Muscle of leg (tissue), 3 donors: ENCODE measurements at regions not wholly inside any gene's neighbourhood (a gene's known extent, or its start where the extent isn't known, plus 50 kb on each side); places are given as distances from the start of the nearest gene placed in this dataset.
"Not testable (repeated sequence)": the region's sequence is repeated elsewhere in the genome, so short reads cannot be mapped to it uniquely, and the experiment has no call there.

Source experiments
- DNase-seq: peaks from one replicate; pipeline ENCODE4 v3.0.0; 2013
- H3K27ac ChIP-seq: one replicate; pipeline ENCODE4 v1.5.1; 2013; ENCODE audit warnings: mild to moderate bottlenecking, low read length, control low read depth
- H3K27me3 ChIP-seq: one replicate; pipeline ENCODE4 v1.6.1; 2013; ENCODE audit warnings: low read length; ENCODE audit not compliant: control insufficient read depth, insufficient read depth
- H3K36me3 ChIP-seq: one replicate; pipeline ENCODE4 v1.6.1; 2013; ENCODE audit warnings: low read length; ENCODE audit not compliant: control insufficient read depth, insufficient read depth
- H3K4me1 ChIP-seq: one replicate; pipeline ENCODE4 v1.6.1; 2013; ENCODE audit warnings: low read length; ENCODE audit not compliant: control insufficient read depth, insufficient read depth
- H3K4me3 ChIP-seq: one replicate; pipeline ENCODE4 v1.5.1; 2013; ENCODE audit warnings: low read length, control low read depth
- H3K9me3 ChIP-seq: replicated peaks from 2 replicates; pipeline ENCODE4 v1.6.1; 2013; ENCODE audit warnings: low read depth, low read length; ENCODE audit not compliant: control insufficient read depth
- WGBS: methylation state at CpG from one replicate; pipeline ENCODE4 v1.1.5; 2013; ENCODE audit warnings: missing lambda C conversion rate; ENCODE audit not compliant: insufficient coverage; 5-methylcytosine and 5-hydroxymethylcytosine counted together

GRCh38 chr5:29485333-29485732, 1708.2 kb upstream of the CDH6 start:
- H3K27me3 ChIP-seq = no peaks in the 10 kb centered on the region
- H3K27ac ChIP-seq = no peak overlapping the region
- WGBS = no CpG with 5 or more reads among the region's 3 CpGs
- H3K4me3 ChIP-seq = no peak overlapping the region
- no peaks in the 10 kb centered on the region for H3K4me1 ChIP-seq
- H3K9me3 ChIP-seq = peaks cover 2% of the 10 kb centered on the region
- no peaks in the 10 kb centered on the region for H3K36me3 ChIP-seq
- no peak for DNase-seq

DNA sequence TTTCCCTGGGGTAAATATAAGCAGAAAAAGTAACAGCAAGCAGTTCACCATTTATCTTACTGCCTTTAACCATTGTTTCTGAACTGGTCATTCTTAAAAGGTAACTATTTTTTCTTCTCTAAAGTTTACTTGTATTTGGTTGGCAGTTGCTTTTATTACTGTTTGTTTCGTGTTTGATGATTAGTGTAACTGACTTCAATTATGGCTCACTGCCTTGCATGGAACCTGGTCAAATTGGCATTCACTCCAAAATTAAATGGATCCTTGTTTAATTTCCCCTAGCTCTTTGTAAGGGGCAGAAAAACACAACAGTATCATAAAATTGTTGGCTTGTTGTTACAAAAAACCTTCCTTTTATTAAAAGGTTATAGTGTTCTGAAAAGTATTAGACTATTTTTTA, 1723.9 kb upstream of the CDH6 start:
- H3K27ac ChIP-seq = no peak overlapping the region
- no CpG with 5 or more reads among the region's 1 CpG for WGBS
- H3K4me3 ChIP-seq = no peak overlapping the region
- H3K27me3 ChIP-seq = no peaks in the 10 kb centered on the region
- DNase-seq = peak; percentile 3
- no peaks in the 10 kb centered on the region for H3K36me3 ChIP-seq
- H3K9me3 ChIP-seq = no peaks in the 10 kb centered on the region
- no peaks in the 10 kb centered on the region for H3K4me1 ChIP-seq

DNA sequence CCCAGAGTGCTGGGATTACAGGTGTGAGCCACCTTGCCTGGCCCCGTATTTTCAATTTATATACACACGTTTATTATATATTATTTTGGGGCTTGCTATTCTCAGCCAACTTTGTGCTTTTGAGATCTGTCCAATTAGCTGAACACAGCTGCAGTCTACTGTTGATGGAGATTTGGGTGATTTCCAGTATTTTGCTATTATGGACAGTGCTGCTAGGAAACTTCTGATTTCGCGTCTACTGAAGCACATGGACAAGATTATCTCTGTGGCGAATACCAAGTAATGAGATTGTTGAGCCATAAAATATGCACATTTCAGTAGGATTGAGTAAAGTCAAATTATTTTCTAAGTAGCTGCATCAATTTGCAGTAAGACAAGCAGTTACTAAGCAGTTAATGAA, 1731.2 kb upstream of the CDH6 start:
- Histone ChIP-seq H3K4me1 (no peaks in the 10 kb centered on the region), H3K27ac (no peak overlapping the region), H3K9me3 (no peaks in the 10 kb centered on the region), H3K36me3 (no peaks in the 10 kb centered on the region), H3K27me3 (no peaks in the 10 kb centered on the region), H3K4me3 (no peak overlapping the region)
- DNase-seq = peak; percentile 90
- 40% methylated on average over 2 of the region's 5 CpGs for WGBS

GRCh38 chr5:29460971-29461559, 1732.4 kb upstream of the CDH6 start:
- WGBS = 64% methylated on average over 2 of the region's 4 CpGs
- Histone ChIP-seq H3K9me3 (no peaks in the 10 kb centered on the region), H3K4me3 (no peak overlapping the region), H3K4me1 (no peaks in the 10 kb centered on the region), H3K27ac (no peak overlapping the region), H3K36me3 (no peaks in the 10 kb centered on the region), H3K27me3 (no peaks in the 10 kb centered on the region)
- DNase-seq = no peak

DNA sequence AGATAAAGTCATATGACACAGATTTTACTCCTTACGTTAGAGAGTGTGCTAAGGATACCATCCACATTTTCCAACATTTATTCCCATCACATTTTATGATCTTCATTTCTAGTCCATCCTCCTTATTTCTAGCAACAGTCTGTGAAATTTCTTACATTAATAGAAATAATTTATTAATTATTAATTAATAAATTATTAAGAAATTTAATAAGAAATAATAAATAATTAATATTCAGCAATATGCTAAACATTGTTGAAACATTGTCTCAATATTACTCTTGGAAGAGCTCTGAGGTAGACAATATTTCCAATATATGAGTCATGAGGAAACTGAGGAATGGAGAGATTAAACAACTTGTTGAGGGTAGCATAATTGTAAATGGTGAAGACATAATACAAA, 1742.5 kb upstream of the CDH6 start:
- not testable (repeated sequence) for H3K9me3 ChIP-seq, H3K4me3 ChIP-seq, H3K4me1 ChIP-seq, DNase-seq, H3K27ac ChIP-seq, H3K36me3 ChIP-seq, H3K27me3 ChIP-seq
- WGBS = no CpG with 5 or more reads among the region's 1 CpG

DNA sequence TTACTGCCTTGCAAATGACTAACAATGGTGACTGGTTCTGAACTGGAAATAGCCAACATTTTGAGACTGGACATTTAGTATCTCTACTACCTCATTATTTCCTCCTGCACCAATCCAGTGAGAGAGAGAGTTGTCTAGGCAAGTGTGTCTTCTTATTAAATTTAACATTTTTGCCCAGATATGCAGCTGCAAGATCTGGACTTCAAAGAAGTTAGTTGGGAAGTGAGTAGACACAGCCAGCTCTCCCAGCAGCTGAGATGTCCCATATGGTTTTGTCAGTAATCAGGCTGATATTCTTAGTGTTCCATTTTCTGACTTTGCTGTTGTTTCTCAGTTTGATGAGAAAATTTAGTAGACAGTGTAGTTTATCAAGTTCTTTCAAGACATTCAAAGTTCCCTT, 1778.8 kb upstream of the CDH6 start:
- no peak overlapping the region for H3K4me3 ChIP-seq
- no peak overlapping the region for H3K27ac ChIP-seq
- no peaks in the 10 kb centered on the region for H3K36me3 ChIP-seq
- no peaks in the 10 kb centered on the region for H3K9me3 ChIP-seq
- DNase-seq = peak; percentile 57
- H3K27me3 ChIP-seq = no peaks in the 10 kb centered on the region
- H3K4me1 ChIP-seq = no peaks in the 10 kb centered on the region

DNA sequence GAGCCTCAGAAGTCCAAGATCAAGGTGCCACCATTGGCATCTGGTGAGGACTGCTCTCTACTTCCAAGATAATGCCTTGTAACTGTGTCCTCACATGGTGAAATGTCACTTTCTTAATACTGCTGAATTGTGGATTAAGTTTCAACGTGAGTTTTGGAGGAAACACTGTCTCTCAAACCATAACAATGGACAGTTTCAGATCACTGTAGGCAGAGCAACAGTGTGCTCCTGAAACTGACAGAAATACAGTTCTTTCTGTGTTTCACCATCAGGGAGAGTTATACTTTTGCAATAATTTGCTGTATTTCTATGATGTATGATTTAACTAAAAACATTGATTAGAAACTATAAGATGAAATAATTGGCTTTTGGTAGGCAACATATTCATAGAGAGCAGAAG, 1780.5 kb upstream of the CDH6 start:
- no CpG with 5 or more reads among the region's 1 CpG for WGBS

GRCh38 chr5:29402270-29402669, 1791.2 kb upstream of the CDH6 start:
- Histone ChIP-seq H3K4me1 (no peaks in the 10 kb centered on the region), H3K27me3 (no peaks in the 10 kb centered on the region), H3K36me3 (no peaks in the 10 kb centered on the region), H3K4me3 (no peak overlapping the region), H3K9me3 (peaks cover 17% of the 10 kb centered on the region), H3K27ac (no peak overlapping the region)
- no peak for DNase-seq

More for the DNA sequence above, 1780.5 kb upstream of the CDH6 start:
- Histone ChIP-seq H3K9me3 (no peaks in the 10 kb centered on the region), H3K4me1 (no peaks in the 10 kb centered on the region), H3K36me3 (no peaks in the 10 kb centered on the region), H3K27me3 (no peaks in the 10 kb centered on the region), H3K4me3 (no peak overlapping the region), H3K27ac (no peak overlapping the region)
- no peak for DNase-seq

DNA sequence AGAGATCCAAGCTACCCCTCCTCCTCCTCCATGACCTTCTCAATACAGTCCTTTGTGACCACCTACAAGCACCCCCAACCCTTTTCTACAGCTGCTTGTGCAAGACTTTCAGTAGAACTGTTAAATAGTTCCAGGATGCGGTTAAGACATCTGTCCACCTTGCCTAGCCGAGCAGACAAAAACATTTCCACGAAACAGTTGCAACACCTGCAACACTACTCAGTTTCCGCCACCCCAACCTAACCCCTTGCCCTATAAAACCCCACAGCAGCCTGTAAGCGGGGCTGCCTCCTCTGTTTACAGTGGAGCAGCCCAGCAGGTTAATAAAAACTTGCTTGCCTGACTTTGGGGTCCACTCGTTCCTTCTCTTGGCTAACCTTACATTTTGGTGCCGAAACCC, 1803.5 kb upstream of the CDH6 start:
- Histone ChIP-seq H3K4me3 (no peak overlapping the region), H3K27ac (no peak overlapping the region), H3K4me1 (no peaks in the 10 kb centered on the region), H3K36me3 (no peaks in the 10 kb centered on the region), H3K27me3 (no peaks in the 10 kb centered on the region), H3K9me3 (peaks cover 36% of the 10 kb centered on the region)
- no peak for DNase-seq
- 83% methylated on average over 7 of the region's 7 CpGs for WGBS

DNA sequence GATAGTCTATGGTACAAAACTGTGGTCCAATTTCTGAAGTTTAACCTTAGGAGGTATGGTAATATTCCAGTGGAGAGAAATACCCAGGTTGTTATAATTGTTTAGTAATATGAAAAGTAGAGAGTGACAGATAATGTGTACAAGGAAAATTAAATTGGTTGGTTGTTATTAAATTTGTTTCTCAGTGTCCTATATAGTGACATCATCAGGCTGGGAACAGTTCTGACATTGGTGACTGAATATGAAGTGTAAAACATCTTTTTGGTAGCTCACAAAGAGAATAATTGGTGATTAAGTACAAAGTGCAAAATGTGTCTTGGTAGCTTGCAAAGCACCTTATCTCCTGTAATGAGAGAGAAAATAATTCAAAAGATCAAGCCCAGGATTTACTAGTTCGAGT, 1806.1 kb upstream of the CDH6 start:
- no peaks in the 10 kb centered on the region for H3K4me1 ChIP-seq
- DNase-seq = no peak
- H3K27me3 ChIP-seq = no peaks in the 10 kb centered on the region
- H3K27ac ChIP-seq = no peak overlapping the region
- no peaks in the 10 kb centered on the region for H3K36me3 ChIP-seq
- H3K4me3 ChIP-seq = no peak overlapping the region
- no CpG with 5 or more reads among the region's 1 CpG for WGBS
- peaks cover 16% of the 10 kb centered on the region for H3K9me3 ChIP-seq

GRCh38 chr5:29382780-29383179, 1810.7 kb upstream of the CDH6 start:
- H3K9me3 ChIP-seq = no peaks in the 10 kb centered on the region
- no peaks in the 10 kb centered on the region for H3K36me3 ChIP-seq
- WGBS = 90% methylated on average over 3 of the region's 4 CpGs
- no peaks in the 10 kb centered on the region for H3K27me3 ChIP-seq
- no peaks in the 10 kb centered on the region for H3K4me1 ChIP-seq
- no peak for DNase-seq
- no peak overlapping the region for H3K4me3 ChIP-seq
- H3K27ac ChIP-seq = no peak overlapping the region
